Left renal cortex interstitium (tissue), 4 donors: ENCODE measurements at regions not wholly inside any gene's neighbourhood (a gene's known extent, or its start where the extent isn't known, plus 50 kb on each side); places are given as distances from the start of the nearest gene placed in this dataset.
"Not testable (repeated sequence)": the region's sequence is repeated elsewhere in the genome, so short reads cannot be mapped to it uniquely, and the experiment has no call there.

ENCODE experiments used
- DNase-seq, 4 donors: peaks; one replicate each; pipeline ENCODE4 v3.0.0-alpha.2; 2013; ENCODE audit warnings: low read depth in 4 of 4, low spot score in 2 of 4, missing footprints in 1 of 4

GRCh38 chr6:86872810-86873209 is 64.5 kb upstream of the HTR1E start:
- DNase-seq, result not testable (repeated sequence)

- no peak for DNase-seq
These were observed 65.6 kb upstream of the HTR1E start for GRCh38 chr6:86871681-86872080.

GRCh38 chr6:86869500-86869899 is 67.8 kb upstream of the HTR1E start:
- no peak for DNase-seq

- DNase-seq, result no peak
These were observed 77.8 kb upstream of the HTR1E start for GRCh38 chr6:86859513-86859912.

GRCh38 chr6:86858970-86859369 is 78.4 kb upstream of the HTR1E start:
- DNase-seq, result no peak

GRCh38 chr6:86857783-86858182 is 79.5 kb upstream of the HTR1E start:
- no peak for DNase-seq

GRCh38 chr6:86856937-86857563 is 80.3 kb upstream of the HTR1E start:
- DNase-seq, result no peak

GRCh38 chr6:86856379-86856778 is 80.9 kb upstream of the HTR1E start:
- no peak for DNase-seq

GRCh38 chr6:86848986-86849385 is 88.3 kb upstream of the HTR1E start:
- DNase-seq, result peak; percentile 38 to 62 (median 50)

- DNase-seq, result no peak
These were observed 104.6 kb upstream of the HTR1E start for GRCh38 chr6:86832686-86833085.

GRCh38 chr6:86825436-86825835 is 111.9 kb upstream of the HTR1E start:
- no peak for DNase-seq

- no peak for DNase-seq
These were observed 114.6 kb upstream of the HTR1E start for GRCh38 chr6:86822747-86823146.

- no peak for DNase-seq
These were observed 116.6 kb upstream of the HTR1E start for GRCh38 chr6:86820750-86821149.

- no peak for DNase-seq
These were observed 143.7 kb upstream of the HTR1E start for GRCh38 chr6:86793649-86794048.

GRCh38 chr6:86791476-86791875 is 145.9 kb upstream of the HTR1E start:
- no peak for DNase-seq

GRCh38 chr6:86789779-86790411 is 147.4 kb upstream of the HTR1E start:
- no peak for DNase-seq

- DNase-seq, result no peak
These were observed 155.0 kb upstream of the HTR1E start for GRCh38 chr6:86782328-86782727.

GRCh38 chr6:86780923-86781322 is 156.4 kb upstream of the HTR1E start:
- no peak for DNase-seq

- no peak for DNase-seq
These were observed 161.4 kb upstream of the HTR1E start for GRCh38 chr6:86775893-86776292.

- no peak for DNase-seq
These were observed 172.1 kb upstream of the HTR1E start for GRCh38 chr6:86765211-86765610.

GRCh38 chr6:86759953-86760352 is 177.4 kb upstream of the HTR1E start:
- DNase-seq, result not testable (repeated sequence)

- no peak for DNase-seq
These were observed 180.6 kb upstream of the HTR1E start for GRCh38 chr6:86756640-86757229.
